ENCODE measurements at regions not wholly inside any gene's neighbourhood (a gene's known extent, or its start where the extent isn't known, plus 50 kb on each side); places are given as distances from the start of the nearest gene placed in this dataset.

- Histone ChIP-seq H3K36me3 (ENCODE audit: control insufficient read depth in 4 of 4, insufficient read depth in 4 of 4, low read length in 4 of 4) (no peaks in the 10 kb centered on the region), H3K4me1 (ENCODE audit: control insufficient read depth in 5 of 5, insufficient read depth in 5 of 5, low read length in 5 of 5) (no peaks in the 10 kb centered on the region), H3K9me3 (ENCODE audit: control insufficient read depth in 4 of 4, insufficient read depth in 3 of 4, low read length in 3 of 4) (peaks cover 0 to 2% (median 0%) of the 10 kb centered on the region in 4 donors), H3K27me3 (ENCODE audit: control insufficient read depth in 3 of 3, insufficient read depth in 3 of 3, low read length in 2 of 3) (no peaks in the 10 kb centered on the region), H3K4me3 (no peak overlapping the region), H3K9ac (ENCODE audit: insufficient read depth in 1 of 2, low read length in 2 of 2) (no peak overlapping the region), H3K27ac (ENCODE audit: low read depth in 1 of 2, low read length in 1 of 2) (no peak overlapping the region)
- TF ChIP-seq, protein P1, sequence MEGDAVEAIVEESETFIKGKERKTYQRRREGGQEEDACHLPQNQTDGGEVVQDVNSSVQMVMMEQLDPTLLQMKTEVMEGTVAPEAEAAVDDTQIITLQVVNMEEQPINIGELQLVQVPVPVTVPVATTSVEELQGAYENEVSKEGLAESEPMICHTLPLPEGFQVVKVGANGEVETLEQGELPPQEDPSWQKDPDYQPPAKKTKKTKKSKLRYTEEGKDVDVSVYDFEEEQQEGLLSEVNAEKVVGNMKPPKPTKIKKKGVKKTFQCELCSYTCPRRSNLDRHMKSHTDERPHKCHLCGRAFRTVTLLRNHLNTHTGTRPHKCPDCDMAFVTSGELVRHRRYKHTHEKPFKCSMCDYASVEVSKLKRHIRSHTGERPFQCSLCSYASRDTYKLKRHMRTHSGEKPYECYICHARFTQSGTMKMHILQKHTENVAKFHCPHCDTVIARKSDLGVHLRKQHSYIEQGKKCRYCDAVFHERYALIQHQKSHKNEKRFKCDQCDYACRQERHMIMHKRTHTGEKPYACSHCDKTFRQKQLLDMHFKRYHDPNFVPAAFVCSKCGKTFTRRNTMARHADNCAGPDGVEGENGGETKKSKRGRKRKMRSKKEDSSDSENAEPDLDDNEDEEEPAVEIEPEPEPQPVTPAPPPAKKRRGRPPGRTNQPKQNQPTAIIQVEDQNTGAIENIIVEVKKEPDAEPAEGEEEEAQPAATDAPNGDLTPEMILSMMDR (IDR thresholded peaks at IDR 0.05; ENCODE audit: control extremely low read depth, extremely low read depth): no peak
- ATAC-seq (ENCODE audit: insufficient read depth, low FRiP score): no peak
- 73 to 81% methylated on average over 2 of the region's 2 CpGs for WGBS, 2 donors
- DNase-seq: no peak
These were observed 432.6 kb downstream of the CAAP1 start for GRCh38 chr9:26459959-26460358.

DNA sequence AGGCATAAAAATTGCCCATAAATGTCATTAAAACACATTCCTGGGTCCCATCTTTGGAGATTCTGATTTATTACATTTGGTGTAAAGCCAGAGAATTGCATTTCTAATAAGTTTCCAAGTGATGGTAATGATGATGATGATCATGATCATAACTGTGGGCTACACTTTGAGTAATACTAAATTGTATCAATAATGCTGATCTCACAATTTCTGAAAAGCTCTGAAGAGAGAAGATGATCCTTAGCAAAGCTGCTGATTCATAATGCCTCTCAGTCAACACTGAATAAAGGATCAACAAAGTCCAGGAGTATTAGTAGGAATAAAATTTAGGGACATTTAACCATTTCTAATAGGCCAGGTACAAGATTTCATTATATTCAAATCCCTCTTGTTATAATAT, 434.5 kb downstream of the CAAP1 start:
- TF ChIP-seq, protein P1 (IDR thresholded peaks at IDR 0.05; ENCODE audit: control extremely low read depth, extremely low read depth): no peak
- Histone ChIP-seq H3K4me1 (ENCODE audit: control insufficient read depth in 5 of 5, insufficient read depth in 5 of 5, low read length in 5 of 5) (no peaks in the 10 kb centered on the region), H3K9me3 (ENCODE audit: control insufficient read depth in 4 of 4, insufficient read depth in 3 of 4, low read length in 3 of 4) (peaks cover 0 to 2% (median 0%) of the 10 kb centered on the region in 4 donors), H3K27me3 (ENCODE audit: control insufficient read depth in 3 of 3, insufficient read depth in 3 of 3, low read length in 2 of 3) (no peaks in the 10 kb centered on the region), H3K36me3 (ENCODE audit: control insufficient read depth in 4 of 4, insufficient read depth in 4 of 4, low read length in 4 of 4) (no peaks in the 10 kb centered on the region), H3K27ac (ENCODE audit: low read depth in 1 of 2, low read length in 1 of 2) (no peak overlapping the region), H3K9ac (ENCODE audit: insufficient read depth in 1 of 2, low read length in 2 of 2) (no peak overlapping the region), H3K4me3 (no peak overlapping the region)
- no peak for DNase-seq
- ATAC-seq (ENCODE audit: insufficient read depth, low FRiP score): no peak

GRCh38 chr9:26457151-26457550, 435.5 kb downstream of the CAAP1 start:
- 67 to 78% methylated on average over 3 of the region's 3 CpGs for WGBS, 2 donors
- H3K4me3 ChIP-seq: no peak overlapping the region
- ATAC-seq (ENCODE audit: insufficient read depth, low FRiP score): no peak
- TF ChIP-seq, protein P1 (IDR thresholded peaks at IDR 0.05; ENCODE audit: control extremely low read depth, extremely low read depth): no peak
- no peak overlapping the region for H3K9ac ChIP-seq (ENCODE audit: insufficient read depth in 1 of 2, low read length in 2 of 2)
- peaks cover 0 to 6% (median 0%) of the 10 kb centered on the region in 4 donors for H3K9me3 ChIP-seq (ENCODE audit: control insufficient read depth in 4 of 4, insufficient read depth in 3 of 4, low read length in 3 of 4)
- no peaks in the 10 kb centered on the region for H3K4me1 ChIP-seq (ENCODE audit: control insufficient read depth in 5 of 5, insufficient read depth in 5 of 5, low read length in 5 of 5)
- H3K36me3 ChIP-seq (ENCODE audit: control insufficient read depth in 4 of 4, insufficient read depth in 4 of 4, low read length in 4 of 4): no peaks in the 10 kb centered on the region
- DNase-seq: no peak
- H3K27ac ChIP-seq (ENCODE audit: low read depth in 1 of 2, low read length in 1 of 2): no peak overlapping the region
- no peaks in the 10 kb centered on the region for H3K27me3 ChIP-seq (ENCODE audit: control insufficient read depth in 3 of 3, insufficient read depth in 3 of 3, low read length in 2 of 3)

GRCh38 chr9:26439061-26439624, 453.5 kb downstream of the CAAP1 start:
- H3K36me3 ChIP-seq (ENCODE audit: control insufficient read depth in 4 of 4, insufficient read depth in 4 of 4, low read length in 4 of 4): no peaks in the 10 kb centered on the region
- 89 to 95% methylated on average over 3 of the region's 3 CpGs for WGBS, 2 donors
- H3K4me1 ChIP-seq (ENCODE audit: control insufficient read depth in 5 of 5, insufficient read depth in 5 of 5, low read length in 5 of 5): no peaks in the 10 kb centered on the region
- no peaks in the 10 kb centered on the region for H3K9me3 ChIP-seq (ENCODE audit: control insufficient read depth in 4 of 4, insufficient read depth in 3 of 4, low read length in 3 of 4)
- no peak overlapping the region for H3K27ac ChIP-seq (ENCODE audit: low read depth in 1 of 2, low read length in 1 of 2)
- no peaks in the 10 kb centered on the region for H3K27me3 ChIP-seq (ENCODE audit: control insufficient read depth in 3 of 3, insufficient read depth in 3 of 3, low read length in 2 of 3)
- ATAC-seq (ENCODE audit: insufficient read depth, low FRiP score) (no peak), DNase-seq (no peak)
- no peak overlapping the region for H3K4me3 ChIP-seq
- H3K9ac ChIP-seq (ENCODE audit: insufficient read depth in 1 of 2, low read length in 2 of 2): no peak overlapping the region
- TF ChIP-seq, protein P1 (IDR thresholded peaks at IDR 0.05; ENCODE audit: control extremely low read depth, extremely low read depth): no peak

Measured in lung (tissue), 11 donors.